ENCODE measurements at regions not wholly inside any gene's neighbourhood (a gene's known extent, or its start where the extent isn't known, plus 50 kb on each side); places are given as distances from the start of the nearest gene placed in this dataset.

DNA sequence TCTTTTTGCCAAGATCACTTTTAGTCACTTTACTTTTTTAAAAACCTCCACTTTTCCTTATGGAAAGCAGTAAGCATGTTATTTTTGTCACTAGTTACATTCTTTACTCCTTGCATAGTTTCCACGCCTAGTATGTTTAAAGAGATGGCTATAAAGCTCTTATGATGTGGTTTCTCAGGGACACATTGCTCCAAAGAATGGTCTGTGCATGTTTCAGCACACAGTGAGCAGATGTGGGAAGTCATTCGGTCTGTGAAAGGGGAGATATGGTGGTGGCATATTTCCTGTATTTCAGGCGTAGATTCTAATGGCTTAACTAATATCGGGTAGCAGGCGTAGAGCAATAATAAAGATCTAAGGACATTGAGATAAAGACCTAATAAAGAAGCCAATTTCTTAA is 180.7 kb downstream of the SLITRK6 start (continued):
- TF ChIP-seq, protein P1, sequence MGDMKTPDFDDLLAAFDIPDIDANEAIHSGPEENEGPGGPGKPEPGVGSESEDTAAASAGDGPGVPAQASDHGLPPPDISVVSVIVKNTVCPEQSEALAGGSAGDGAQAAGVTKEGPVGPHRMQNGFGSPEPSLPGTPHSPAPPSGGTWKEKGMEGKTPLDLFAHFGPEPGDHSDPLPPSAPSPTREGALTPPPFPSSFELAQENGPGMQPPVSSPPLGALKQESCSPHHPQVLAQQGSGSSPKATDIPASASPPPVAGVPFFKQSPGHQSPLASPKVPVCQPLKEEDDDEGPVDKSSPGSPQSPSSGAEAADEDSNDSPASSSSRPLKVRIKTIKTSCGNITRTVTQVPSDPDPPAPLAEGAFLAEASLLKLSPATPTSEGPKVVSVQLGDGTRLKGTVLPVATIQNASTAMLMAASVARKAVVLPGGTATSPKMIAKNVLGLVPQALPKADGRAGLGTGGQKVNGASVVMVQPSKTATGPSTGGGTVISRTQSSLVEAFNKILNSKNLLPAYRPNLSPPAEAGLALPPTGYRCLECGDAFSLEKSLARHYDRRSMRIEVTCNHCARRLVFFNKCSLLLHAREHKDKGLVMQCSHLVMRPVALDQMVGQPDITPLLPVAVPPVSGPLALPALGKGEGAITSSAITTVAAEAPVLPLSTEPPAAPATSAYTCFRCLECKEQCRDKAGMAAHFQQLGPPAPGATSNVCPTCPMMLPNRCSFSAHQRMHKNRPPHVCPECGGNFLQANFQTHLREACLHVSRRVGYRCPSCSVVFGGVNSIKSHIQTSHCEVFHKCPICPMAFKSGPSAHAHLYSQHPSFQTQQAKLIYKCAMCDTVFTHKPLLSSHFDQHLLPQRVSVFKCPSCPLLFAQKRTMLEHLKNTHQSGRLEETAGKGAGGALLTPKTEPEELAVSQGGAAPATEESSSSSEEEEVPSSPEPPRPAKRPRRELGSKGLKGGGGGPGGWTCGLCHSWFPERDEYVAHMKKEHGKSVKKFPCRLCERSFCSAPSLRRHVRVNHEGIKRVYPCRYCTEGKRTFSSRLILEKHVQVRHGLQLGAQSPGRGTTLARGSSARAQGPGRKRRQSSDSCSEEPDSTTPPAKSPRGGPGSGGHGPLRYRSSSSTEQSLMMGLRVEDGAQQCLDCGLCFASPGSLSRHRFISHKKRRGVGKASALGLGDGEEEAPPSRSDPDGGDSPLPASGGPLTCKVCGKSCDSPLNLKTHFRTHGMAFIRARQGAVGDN (IDR thresholded peaks at IDR 0.05), result no peak
- TF ChIP-seq, protein P2, sequence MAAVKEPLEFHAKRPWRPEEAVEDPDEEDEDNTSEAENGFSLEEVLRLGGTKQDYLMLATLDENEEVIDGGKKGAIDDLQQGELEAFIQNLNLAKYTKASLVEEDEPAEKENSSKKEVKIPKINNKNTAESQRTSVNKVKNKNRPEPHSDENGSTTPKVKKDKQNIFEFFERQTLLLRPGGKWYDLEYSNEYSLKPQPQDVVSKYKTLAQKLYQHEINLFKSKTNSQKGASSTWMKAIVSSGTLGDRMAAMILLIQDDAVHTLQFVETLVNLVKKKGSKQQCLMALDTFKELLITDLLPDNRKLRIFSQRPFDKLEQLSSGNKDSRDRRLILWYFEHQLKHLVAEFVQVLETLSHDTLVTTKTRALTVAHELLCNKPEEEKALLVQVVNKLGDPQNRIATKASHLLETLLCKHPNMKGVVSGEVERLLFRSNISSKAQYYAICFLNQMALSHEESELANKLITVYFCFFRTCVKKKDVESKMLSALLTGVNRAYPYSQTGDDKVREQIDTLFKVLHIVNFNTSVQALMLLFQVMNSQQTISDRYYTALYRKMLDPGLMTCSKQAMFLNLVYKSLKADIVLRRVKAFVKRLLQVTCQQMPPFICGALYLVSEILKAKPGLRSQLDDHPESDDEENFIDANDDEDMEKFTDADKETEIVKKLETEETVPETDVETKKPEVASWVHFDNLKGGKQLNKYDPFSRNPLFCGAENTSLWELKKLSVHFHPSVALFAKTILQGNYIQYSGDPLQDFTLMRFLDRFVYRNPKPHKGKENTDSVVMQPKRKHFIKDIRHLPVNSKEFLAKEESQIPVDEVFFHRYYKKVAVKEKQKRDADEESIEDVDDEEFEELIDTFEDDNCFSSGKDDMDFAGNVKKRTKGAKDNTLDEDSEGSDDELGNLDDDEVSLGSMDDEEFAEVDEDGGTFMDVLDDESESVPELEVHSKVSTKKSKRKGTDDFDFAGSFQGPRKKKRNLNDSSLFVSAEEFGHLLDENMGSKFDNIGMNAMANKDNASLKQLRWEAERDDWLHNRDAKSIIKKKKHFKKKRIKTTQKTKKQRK (IDR thresholded peaks at IDR 0.05; ENCODE audit: low read depth, low read length), result no peak

DNA sequence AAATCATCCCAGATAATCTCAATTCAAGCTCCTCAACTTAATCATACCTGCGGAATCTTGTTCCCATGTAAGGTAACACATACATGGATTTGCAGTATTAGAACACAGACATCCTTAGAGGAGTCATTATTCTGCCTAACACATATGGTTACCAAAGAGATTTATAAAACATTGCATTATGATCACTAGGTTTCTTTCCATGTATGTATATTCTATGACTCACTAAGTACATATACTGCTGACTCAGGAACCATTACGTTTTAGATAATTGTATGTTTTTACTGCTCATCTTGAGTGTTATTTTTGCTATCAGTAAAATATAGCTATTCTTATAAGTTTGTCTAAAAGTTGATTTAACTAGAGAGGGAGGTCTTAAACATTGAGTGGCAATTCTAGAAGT is 182.9 kb downstream of the SLITRK6 start:
- CTCF ChIA-PET, result no interaction called here
- Histone ChIP-seq H4K20me1 (ENCODE audit: control insufficient read depth, insufficient read depth) (no peaks in the 10 kb centered on the region), H3K36me3 (ENCODE audit: control insufficient read depth in 2 of 2, insufficient read depth in 2 of 2, low read length in 1 of 2) (no peaks in the 10 kb centered on the region), H3K9me3 (replicated peaks; ENCODE audit: control insufficient read depth, insufficient read depth, low read length) (no peaks in the 10 kb centered on the region), H3K79me2 (ENCODE audit: control insufficient read depth, insufficient read depth, low read length) (no peaks in the 10 kb centered on the region), H3K4me3 (no peak overlapping the region), H3K27me3 (replicated peaks in 1 of 2; ENCODE audit: control insufficient read depth in 2 of 2, insufficient read depth in 2 of 2, low read length in 1 of 2) (no peaks in the 10 kb centered on the region), H3K4me2 (ENCODE audit: control insufficient read depth, insufficient read depth) (no peak overlapping the region), H2AFZ (ENCODE audit: control insufficient read depth, low read depth, low read length) (no peak overlapping the region), H3K27ac (ENCODE audit: control insufficient read depth, insufficient read depth) (no peak overlapping the region), H3K4me1 (ENCODE audit: control insufficient read depth, insufficient read depth, low read length) (no peaks in the 10 kb centered on the region), H3K9ac (ENCODE audit: control insufficient read depth, insufficient read depth, low read length) (no peak overlapping the region)
- RAD21 ChIA-PET (ENCODE audit: unreplicated experiment), result no interaction called here
- 0% methylated on average over 2 of the region's 2 CpGs for WGBS (ENCODE audit: insufficient coverage, insufficient replicate concordance, low lambda C conversion rate, missing lambda C conversion rate)
- SMC1A ChIA-PET (ENCODE audit: uncharacterized antibody, unreplicated experiment), result no interaction called here
- BruUV-seq (replicated peaks), result no TSS peak
- intact Hi-C loops (cut with micrococcal nuclease; ENCODE audit: unreplicated experiment) (no loop called here), in situ Hi-C loops (cut with MboI) (no loop called here)
- ATAC-seq (no peak), DNase-seq (ENCODE audit: low read depth, low spot score) (no peak), FAIRE-seq (no peak)
- POLR2A ChIA-PET, result interaction anchor here (0.6 kb wide), 1 partner anchor 13 kb away, joined by 8 read pairs; no protein-coding TSS in a partner anchor
- TF ChIP-seq CREB1 (IDR thresholded peaks at IDR 0.05; ENCODE audit: low read depth), result no peak
- no peak for TF ChIP-seq HDAC2 (IDR thresholded peaks at IDR 0.05)
- TF ChIP-seq CHD1 (IDR thresholded peaks at IDR 0.05; ENCODE audit: low read depth, low read length), result no peak
- no peak for TF ChIP-seq MYC (IDR thresholded peaks at IDR 0.05; ENCODE audit: insufficient read depth, insufficient read length, insufficient replicate concordance, low read length, severe bottlenecking)
- no peak for TF ChIP-seq CBX5 (IDR thresholded peaks at IDR 0.05; ENCODE audit: low read depth)
- TF ChIP-seq EP300 (IDR thresholded peaks at IDR 0.05; ENCODE audit: borderline replicate concordance in 1 of 2, control insufficient read depth in 1 of 2, low read depth in 2 of 2, low read length in 2 of 2), result no peak
- no peak for TF ChIP-seq DPF2 (IDR thresholded peaks at IDR 0.05)
- no peak for TF ChIP-seq PML (IDR thresholded peaks at IDR 0.05; ENCODE audit: low read length)
- no peak for TF ChIP-seq FOS (IDR thresholded peaks at IDR 0.05; ENCODE audit: borderline replicate concordance, extremely low read depth, insufficient read length)
- TF ChIP-seq RAD51 (IDR thresholded peaks at IDR 0.05), result no peak
- TF ChIP-seq, protein P3, sequence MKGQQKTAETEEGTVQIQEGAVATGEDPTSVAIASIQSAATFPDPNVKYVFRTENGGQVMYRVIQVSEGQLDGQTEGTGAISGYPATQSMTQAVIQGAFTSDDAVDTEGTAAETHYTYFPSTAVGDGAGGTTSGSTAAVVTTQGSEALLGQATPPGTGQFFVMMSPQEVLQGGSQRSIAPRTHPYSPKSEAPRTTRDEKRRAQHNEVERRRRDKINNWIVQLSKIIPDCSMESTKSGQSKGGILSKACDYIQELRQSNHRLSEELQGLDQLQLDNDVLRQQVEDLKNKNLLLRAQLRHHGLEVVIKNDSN (IDR thresholded peaks at IDR 0.05; ENCODE audit: borderline replicate concordance, extremely low read length, insufficient read depth, low read depth, low read length), result no peak
- no peak for TF ChIP-seq ASH2L (IDR thresholded peaks at IDR 0.05; ENCODE audit: borderline replicate concordance, low read depth)
- no peak for TF ChIP-seq GABPA (IDR thresholded peaks at IDR 0.05; ENCODE audit: low read depth)
- TF ChIP-seq SPI1 (IDR thresholded peaks at IDR 0.05; ENCODE audit: borderline replicate concordance, insufficient read depth, low read depth, low read length), result no peak
